IPS-NIHi7 (cell line): ENCODE measurements at regions not wholly inside any gene's neighbourhood (a gene's known extent, or its start where the extent isn't known, plus 50 kb on each side); places are given as distances from the start of the nearest gene placed in this dataset.
"Not testable (repeated sequence)": the region's sequence is repeated elsewhere in the genome, so short reads cannot be mapped to it uniquely, and the experiment has no call there.

Experiments used
- DNase-seq: peaks from one replicate; pipeline ENCODE4 v3.0.0; 2012; ENCODE audit warnings: mixed read lengths; ENCODE audit errors: extremely low spot score

DNA sequence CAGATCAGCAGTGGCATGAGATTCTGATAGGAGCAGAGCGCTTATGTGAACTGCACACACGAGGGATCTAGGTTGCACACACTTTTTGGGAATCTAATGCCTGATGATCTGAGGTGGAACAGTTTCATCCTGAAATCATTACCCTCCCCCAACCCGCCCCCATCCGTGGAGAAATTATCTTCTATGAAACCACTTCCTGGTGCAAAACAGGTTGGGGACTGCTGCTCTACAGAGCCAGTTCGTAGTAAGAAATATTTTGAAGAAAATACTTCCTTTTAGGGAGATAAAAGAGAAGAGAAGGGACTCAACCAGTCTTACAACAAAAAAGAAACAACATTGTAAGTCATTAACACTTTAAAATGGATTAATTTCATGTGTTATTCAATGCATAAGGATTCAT, 1308.2 kb downstream of the GATA3 start:
- DNase-seq, result no peak

DNA sequence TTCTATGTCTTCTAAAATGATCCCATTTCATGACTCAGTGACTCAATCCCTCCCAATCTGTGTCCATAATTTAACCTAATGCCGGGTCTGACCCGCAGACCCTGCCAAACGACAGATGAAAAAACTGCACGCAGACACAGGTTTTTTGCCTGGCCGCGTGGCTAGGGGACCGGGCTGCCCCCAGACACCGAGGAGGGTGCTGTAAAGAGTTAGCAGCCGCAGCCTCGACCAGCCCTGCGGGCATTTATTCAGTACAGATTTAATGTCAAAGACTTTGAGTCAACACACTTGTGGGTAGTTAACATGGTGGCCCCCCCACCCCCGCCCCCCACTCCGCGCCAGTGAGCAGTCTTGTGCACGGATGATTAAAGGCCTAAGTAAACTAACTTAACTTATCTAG, 1324.7 kb downstream of the GATA3 start:
- no peak for DNase-seq

DNA sequence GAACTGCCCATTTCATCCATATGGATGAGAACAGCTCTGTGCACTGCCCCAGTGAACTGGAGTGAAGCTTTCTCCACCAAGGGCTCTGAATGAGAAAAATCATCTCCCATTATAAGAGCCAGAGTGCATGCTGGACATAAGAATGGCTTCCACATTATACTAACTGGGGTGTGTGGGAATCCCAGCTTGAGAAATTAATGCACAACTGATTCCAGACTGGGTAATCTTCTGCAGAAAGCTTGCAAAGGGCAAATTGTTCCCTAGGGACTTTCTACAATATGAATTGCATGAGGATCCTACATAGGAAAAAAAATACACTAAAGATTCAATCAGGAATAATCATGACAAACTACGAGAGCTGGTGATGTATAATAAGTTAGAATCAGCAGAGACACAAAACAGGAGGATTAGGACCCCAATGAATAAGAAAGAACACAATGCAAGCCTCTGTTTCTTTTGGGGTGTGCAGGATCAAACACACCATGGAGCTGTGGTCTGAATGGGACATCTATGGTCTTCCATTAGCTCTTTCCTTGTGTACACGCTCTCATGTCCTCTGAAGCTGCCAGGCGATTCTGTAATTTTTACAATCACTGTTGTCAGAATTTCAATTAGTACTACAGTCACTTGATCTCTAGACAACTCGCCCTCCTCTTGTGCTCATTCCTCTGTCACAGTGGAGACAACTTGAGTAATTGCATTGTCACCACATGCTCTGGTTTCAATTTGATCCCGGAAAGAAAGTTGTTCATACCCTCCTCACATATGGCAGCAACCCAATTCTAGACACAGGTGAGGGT, 1327.4 kb downstream of the GATA3 start:
- DNase-seq, result no peak

DNA sequence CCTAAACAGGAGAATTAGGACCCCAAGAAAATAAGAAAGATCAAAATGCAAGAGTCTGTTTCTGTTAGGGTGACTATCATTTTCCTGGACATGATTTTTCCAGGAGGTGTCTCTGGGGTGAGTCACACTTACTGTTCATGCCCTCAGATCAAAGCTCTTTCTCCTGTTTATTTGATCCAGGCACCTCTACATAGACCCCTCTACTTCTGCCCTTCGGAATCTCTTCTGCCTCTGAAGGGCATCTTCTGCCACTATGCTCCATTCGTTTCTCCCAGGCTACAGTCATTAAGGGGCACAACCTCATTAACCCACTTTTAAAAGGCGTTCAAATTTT, 1328.0 kb downstream of the GATA3 start:
- DNase-seq, result no peak

DNA sequence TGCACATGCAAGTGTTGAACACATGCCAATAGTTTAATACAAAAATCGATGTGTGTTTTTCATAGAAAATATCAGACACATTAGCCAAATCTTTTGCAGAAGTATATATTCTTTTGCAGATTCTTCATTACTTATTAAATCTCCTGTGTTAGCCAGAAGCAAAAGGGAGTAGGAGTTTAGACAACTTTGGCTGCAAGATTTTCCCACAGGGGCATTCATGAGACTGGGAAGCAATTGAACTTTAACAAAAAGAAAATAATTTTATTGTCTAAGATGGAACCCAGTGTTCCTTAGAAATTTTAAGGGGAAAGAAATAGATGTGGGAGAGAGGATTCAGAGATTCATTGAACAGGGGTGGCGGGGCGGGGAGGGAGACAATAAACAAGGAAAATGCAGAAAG, 1336.0 kb downstream of the GATA3 start:
- DNase-seq, result no peak

DNA sequence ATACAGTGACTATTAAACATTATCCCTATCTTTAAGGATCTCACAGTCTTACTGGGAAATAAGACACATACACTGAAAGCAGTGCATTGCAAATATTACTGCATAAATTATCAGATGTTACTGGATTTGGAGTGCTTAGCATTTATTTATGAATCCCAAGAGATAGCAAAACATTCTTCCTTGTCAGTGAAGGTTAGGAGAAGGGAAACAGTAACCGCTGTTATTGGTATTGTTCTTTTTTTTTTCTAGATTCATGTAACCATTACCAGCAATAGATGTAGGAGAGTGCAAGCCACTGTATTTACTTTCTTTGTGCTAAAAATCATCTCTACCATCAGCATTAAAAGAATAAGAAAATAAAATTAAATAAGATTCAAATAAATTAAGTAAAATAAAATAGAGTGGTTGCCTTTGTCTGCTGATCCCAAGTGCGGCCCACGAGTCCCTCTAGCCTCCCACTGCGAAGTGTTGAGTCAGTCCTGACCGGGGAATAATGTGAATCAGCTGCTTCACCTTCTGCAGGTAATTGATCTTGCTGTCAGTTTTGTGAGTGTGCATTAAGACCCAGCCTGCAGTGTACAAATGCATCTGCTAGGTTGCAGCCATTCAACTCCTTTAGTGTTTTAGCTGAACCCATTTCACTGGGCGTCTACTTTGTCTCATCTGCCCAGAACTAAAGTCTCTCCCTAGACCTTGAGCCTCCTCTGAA, 1344.9 kb downstream of the GATA3 start:
- DNase-seq, result no peak

DNA sequence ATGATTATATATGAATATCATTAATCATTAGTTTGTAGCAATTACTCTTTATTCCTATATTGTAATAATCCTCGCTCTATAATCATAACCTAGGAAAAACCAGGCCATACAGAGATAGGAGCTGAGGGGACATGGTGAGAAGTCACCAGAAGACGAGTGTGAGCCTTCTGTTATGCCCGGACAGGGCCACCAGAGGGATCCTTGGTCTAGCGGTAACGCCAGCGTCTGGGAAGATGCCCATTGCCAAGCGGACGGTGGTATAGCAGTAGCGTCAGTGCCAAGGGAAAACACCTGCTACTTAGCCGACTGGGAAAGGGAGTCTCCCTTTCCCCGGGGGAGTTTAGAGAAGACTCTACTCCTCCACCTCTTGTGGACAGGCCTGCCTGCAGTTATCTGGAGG, 1347.6 kb downstream of the GATA3 start:
- not testable (repeated sequence) for DNase-seq

DNA sequence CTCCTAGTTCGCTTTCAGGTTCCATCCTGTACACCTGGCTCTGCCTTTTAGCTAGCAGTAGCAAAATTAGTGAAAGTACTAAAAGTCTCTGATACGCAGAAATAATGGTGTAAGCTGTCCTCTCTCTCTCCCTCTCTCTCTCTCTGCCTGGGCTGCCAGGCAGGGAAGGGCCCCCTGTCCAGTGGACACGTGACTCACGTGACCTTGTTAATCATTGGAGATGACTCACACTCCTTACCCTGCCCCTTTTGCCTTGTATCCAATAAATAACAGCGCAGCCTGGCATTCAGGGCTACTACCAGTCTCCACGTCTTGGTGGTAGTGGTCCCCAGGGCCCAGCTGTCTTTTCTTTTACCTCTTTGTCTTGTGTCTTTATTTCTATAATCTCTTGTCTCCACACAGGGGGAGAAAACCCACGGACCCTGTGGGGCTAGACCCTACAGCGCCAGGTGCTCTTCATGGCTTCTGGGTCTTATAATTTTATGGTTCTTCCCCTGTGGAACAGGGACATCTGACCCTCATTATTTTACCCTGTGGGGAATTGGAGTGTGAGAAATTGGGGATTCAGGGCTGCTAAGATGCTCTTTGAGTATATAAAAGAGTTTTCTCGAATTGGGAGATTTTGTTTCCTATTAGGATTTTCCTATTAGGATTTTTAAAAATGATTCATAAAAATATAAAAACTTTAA, 1348.2 kb downstream of the GATA3 start:
- not testable (repeated sequence) for DNase-seq

DNA sequence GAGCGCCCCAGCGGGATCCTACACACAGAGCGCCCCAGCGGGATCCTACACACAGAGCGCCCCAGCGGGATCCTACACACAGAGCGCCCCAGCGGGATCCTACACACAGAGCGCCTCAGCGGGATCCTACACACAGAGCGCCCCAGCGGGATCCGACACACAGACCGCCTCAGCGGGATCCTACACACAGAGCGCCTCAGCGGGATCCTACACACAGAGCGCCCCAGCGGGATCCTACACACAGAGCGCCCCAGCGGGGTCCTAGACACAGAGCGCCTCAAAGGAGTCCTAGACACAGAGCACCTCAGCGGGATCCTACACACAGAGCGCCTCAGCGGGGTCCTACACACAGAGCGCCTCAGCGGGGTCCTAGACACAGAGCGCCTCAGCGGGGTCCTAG, 1352.7 kb downstream of the GATA3 start:
- not testable (repeated sequence) for DNase-seq

DNA sequence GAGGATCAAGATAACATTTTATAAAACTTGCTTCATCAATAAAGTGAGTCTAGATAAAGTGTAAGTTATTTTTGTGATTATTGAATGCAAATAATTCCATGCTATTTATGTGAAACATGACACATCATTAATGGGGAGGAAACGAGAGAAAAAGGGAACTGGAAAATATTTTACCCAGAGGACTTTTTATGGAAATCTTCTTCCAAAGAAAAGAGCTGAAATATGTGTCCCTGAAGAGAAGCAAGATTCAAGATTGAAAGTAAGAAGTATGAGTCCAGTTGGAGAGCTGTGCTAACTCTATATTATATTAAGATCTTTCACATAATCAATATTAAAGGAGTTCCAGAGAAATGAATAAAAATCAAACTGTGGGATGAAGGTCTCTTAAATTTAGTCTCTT, 1361.8 kb downstream of the GATA3 start:
- DNase-seq, result no peak

DNA sequence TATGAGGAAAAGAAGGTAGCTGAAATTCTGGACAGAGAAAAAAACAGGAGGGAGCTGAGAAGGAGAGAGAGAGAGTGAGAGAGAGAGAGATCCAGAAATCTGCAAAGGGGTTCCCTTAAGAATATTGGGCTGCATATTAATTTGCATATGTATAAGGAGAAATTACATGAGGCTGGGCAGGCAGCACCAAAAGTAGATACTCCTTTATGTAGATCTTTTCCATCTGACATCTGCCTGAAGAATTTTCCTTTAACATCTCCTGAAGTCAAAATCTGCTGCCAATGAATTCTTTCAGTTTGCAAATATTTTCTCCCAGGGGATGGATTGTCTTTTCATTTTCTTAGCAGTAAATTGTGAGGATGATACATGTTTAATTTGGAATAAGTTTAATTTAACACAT, 1365.3 kb downstream of the GATA3 start:
- DNase-seq, result no peak

DNA sequence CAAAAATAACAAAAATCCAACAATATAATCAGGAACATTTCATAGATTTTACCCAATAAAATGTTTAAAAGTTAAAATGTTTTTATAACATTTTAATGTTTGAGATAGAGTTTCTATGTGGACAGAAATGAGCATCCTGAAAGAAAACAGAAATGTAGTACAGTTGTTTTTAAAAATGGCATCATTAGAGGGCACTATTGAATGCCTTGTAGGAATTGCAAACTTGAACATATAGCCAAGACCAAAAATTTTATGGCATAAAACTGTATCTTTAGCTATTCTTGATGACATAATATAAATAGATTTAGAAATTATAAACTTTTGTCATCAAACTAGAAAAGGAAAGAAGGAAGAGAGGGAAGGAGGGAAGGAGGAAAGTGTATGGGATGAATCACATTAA, 1372.7 kb downstream of the GATA3 start:
- DNase-seq, result no peak

DNA sequence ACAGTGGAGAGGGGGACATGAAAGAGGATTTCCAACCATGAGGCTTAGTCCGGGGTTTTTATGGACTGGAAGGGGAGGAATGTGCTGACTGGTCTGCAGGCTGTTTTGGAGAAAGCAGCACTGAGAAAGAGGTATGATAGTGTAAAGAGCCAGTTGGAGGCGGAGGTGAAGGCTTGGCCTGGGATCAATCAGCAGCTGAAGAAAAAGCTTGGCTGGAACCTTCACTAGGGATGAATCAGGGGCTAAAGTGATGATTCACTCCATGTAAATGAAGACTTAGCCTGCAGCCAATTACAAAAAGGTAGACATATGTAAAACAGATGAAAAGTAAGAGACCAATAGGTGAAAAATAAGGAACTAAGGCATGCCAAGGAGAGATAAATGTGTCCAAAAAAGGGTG, 1382.6 kb downstream of the GATA3 start:
- no peak for DNase-seq

DNA sequence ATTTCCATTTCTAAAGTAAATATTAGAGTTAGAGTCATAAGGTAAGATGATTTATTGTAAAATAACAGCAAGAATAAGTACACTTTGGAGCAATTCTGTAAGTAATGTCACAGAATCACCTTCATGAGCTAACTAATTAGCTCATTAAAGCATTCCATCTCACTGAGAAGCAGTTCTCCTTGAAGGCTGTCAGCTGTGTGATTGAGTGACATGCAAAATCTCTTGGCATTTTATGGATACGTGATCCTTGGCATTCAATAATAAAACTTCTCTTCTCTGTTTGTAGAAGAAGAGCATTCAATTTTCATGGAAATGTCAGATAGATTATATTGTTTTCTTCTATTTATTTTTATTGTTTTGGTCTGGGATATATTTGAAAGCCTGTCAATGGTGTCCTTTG, 1389.3 kb downstream of the GATA3 start:
- no peak for DNase-seq

DNA sequence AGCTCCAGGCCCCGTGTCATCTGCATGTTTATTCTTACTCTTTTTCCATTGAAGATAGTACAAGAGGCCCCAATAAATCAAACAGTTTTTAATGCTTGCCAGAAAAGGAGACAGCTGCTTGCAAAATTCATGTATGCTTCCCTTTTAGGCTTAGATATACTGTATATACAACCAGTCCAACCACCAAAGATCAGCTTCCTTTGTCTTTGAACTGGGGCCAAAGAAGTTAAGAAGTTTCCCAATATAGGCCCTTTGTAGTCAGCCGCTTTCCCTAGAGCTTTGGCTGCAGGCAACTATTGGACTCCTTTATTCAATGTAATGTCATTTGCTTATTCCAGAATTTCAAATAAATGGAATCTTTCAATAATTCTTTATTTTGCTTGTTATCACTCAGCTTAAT, 1395.0 kb downstream of the GATA3 start:
- DNase-seq, result no peak

DNA sequence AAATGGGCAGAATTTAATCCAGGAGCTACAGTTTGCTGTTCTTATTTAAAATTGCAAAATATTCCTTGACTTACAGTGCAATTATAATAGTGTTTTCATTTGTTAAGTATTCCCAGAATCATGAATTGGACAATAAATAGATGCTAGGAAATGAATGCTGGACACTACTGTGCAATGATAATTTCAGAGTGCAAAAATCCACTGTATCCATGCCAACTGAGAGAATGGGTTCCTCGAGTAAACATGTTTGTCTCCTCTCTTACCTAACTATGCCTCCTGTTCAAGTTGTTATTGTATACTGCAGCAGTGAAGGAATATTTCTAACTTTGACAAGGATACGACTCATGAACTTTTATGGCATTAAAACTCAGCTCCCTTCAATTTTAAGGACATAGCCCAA, 1396.3 kb downstream of the GATA3 start:
- DNase-seq, result no peak

DNA sequence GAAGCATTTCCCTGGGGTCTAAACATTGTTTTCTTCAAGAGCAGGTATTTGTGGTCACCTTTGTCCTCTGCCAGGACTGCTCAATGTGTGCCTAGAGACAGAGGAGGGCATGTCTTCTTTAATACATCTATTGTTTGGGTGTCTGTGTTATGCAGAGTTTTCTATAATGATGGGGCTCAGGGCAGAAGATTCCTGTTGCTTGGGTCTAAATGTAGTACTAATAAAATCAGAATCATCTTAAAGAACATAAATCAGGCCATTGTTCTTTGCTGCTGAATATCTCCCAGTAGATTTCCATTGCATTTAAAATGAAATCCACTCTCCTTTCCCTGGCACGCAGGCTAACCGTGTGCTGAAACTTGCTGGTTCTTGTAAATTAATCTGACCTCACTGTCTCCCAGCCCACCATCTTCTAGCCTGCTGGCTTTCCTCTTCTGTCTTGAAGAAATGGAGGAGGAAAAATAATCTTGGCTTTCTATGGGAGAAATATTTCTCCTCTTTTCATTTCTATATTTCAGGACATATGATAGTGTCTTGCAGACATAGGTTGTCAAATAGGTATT, 1396.8 kb downstream of the GATA3 start:
- DNase-seq, result no peak

DNA sequence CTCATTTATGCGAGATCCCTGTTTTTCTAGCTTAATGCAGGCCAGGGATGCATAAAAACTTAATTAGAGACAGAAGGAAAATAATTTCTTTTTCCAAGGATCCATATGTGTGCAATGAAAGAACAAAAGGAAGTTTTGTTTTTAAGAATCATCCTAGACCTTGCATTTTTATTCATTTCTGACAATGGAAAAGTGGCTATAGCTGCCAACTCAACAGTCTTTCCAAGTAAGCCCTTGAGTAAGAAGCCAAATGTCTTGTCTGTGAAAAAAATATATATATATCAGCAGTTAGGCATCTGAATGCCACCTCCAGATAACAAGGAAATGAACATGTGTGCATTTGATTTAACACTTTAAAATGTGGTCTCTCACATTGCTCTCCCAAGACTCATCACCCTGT, 1397.6 kb downstream of the GATA3 start:
- DNase-seq, result no peak

DNA sequence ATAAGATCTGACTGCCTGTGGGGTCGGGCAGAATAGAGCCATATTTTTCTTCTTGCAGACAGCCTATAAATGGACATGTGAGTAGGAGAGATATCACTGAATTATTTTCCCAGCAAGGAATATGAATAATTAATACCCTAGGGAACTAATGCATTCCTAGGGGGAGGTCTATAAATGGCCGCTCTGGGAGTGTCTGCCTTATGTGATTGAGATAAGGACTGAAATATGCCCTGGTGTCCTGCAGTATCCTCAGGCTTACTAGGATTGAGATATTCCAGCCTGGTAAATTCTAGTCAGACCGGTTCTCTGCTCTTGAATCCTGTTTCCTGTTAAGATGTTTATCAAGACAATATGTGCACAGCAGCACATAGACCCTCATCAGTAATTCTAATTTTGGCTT, 1399.4 kb downstream of the GATA3 start:
- DNase-seq, result not testable (repeated sequence)

DNA sequence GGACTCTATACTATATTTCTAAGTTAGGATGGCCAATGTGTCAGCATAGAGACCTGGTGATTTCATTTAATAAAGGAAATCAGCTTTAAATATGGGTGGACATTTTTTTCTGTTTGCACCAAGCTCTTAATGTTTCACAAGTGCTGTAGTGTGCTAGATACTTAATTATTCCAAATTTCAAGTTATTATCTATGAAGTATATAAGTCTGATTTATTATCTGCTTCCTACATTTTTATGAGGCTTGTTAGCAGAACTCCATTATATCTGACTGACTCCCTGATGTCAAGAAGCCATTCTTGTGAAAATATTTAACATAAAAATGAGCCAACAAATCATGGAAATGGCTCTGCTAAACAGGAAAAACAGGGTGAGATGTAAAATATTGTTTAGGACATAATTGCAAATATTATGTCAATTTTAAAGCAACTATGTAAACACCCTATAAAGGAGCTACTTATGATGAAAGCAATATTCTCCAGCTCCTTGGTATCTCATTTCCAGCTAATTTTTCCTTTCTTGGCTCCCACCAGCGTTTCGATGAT, 1415.2 kb downstream of the GATA3 start:
- no peak for DNase-seq

DNA sequence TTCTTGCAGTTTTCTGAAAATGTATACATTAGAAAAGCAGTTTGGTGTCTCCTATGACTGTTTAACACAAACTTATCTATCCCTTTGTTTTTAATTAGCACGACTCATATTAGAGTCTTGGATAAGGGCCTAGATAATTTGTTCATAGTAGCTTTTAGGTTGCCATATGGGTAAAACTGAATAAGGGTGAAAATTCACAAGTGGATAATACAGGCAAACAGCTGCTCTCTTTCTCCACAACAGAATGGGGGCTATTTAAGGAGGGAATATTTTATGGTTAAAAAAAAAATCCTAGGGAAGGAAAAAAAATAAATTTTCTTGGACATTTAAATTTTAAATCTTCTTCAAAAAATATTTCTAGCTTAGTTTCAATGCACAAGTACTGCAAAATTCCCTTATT, 1416.1 kb downstream of the GATA3 start:
- no peak for DNase-seq

DNA sequence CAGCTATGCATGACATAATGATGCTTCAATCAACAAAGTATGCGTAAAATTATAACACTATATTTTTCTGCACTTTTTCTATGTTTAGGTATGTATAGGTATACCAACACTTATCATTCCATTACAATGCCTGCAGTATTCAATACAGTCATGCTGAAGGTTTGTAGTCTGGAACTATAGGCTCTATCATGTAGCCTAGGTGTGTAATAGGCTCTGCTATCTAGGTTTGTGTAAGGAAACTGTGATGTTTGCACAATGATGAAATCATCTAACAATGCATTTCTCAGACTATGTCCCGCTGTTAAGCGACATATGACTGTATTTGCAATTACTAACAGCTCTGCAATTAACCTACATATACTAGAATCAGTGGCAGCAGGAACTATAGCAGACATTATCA, 1447.5 kb downstream of the GATA3 start:
- DNase-seq, result no peak
